ENCODE measurements at regions not wholly inside any gene's neighbourhood (a gene's known extent, or its start where the extent isn't known, plus 50 kb on each side); places are given as distances from the start of the nearest gene placed in this dataset.

DNA sequence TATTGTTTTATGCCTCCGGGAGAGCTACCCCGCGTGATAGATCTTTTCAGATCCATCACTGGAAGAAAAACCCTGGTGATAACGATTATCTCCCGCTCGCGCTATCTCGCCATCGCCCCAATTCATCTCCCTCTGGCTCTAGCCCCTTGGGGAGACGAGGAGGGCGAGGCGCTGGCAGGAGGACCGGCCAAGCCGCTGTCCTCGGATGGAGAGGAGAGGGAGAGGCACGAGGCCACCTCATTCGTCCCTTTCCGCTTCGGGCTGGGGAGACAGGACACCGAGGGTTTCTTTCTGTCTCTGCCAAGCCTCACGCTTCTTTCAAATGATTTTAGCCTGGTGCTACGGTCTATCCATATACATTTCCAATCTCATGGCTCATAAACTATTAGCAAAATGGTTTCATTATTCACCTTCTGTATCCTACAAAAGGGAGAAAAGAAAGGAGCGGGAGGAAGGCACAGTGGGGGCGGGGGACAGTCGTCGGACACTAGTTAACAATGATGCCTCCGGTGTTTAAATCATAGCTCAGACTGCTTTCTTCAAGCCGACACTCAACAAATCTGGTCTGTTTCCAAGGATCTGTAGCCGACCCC, 415.0 kb upstream of the ESRRG start:
- TF ChIP-seq SPI1 (IDR thresholded peaks at IDR 0.05; ENCODE audit: borderline replicate concordance, low read depth, low read length) (no peak), EP400 (IDR thresholded peaks at IDR 0.05) (no peak), ZNF668 (CRISPR knock-in tag; IDR thresholded peaks at IDR 0.05) (no peak)
